ENCODE measurements at regions not wholly inside any gene's neighbourhood (a gene's known extent, or its start where the extent isn't known, plus 50 kb on each side); places are given as distances from the start of the nearest gene placed in this dataset.
A peak's percentile ranks its signal among the peaks of the same experiment; 100 is the strongest.

DNA sequence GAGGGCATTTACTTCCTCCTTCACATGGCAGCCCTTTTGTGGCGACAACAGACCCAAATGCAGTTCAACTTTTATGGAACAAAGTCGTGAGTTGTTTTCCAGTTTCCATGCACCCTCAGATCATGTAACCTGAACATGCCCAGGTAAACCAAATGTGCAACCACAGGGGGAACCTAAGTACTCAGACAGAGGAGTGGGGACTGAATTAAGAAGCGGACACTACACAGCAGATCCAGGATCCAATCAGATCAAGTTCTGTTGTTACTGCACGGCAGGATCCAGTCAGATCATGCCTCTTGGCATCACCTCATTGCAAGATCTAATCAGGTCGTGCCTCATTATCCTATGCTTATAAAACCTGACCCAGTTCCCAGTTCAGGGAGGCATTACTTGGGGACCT, 115.7 kb downstream of the MATN1 start:
- no peak for DNase-seq

DNA sequence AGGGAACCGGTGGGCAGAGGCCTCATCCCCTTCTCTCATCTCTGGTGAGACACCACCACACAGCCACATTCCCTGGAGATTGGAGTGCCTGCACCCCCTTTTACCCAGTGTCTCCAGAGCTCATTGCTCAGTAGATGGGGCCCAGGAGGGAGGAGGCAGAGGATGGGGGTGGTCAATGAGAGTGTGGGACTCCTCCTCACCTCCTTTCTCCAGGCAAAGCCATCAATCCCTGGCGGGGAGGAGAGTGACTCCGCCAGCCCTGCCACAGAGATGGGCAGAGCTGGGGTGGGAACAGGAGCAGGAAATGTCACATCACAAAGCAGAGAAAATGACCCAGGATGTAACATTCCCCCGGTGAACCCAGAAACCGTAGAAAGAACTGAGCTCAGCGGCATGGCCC, 117.2 kb downstream of the MATN1 start:
- no peak for DNase-seq

DNA sequence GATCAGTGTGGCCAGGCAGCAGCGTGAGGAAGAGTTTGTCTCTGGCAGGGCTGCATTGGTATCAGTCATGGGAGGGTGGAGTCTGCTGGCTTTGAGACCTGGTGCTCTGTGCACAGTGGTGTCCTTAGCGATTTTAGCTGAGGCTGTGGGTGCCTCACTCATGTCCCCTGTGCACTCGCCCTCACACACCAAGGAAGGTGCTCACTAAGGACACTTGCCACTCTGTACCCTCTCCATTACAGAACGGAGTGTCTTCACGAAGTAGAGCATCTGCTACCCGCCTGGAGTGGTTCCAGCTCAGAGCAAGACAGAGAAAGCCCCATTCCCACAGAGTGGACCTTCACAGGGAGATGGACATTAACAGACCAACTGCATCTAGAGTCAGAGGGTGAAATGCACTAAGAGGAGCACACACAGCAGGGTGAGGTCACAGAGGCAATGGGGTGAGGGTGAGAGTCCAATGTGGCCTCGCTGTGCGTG, 117.9 kb downstream of the MATN1 start:
- no peak for DNase-seq

DNA sequence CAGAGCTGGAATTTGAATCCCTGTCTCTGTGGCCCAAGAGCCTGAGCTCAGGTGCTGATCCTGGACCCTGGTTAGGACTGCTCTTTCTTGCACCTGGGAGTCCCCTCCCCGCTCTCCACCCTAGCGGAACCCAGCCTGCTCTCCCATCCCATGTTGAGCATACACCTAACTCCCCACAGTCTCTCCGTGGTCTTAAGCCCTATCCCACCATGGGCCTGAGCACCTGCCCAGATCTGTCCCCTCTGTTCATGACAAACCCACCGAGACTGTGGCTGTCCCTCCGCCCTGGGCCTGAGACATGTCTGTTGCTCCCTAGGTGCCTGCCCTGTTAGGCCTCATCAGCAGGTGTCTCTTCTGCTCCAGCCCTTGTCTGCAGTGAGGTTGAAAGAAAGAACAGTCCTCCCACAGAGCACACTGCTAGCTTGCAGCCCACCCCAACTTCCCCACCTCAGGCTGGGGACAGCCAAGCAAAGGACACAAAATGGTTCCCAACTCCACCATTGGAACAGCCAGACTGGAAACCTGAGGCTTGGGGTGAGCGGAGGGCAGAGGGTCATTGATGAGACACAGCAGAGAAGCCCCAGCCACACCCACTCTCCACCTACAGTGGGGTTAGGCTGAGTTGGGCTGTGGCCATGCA, 118.5 kb downstream of the MATN1 start:
- no peak for DNase-seq

DNA sequence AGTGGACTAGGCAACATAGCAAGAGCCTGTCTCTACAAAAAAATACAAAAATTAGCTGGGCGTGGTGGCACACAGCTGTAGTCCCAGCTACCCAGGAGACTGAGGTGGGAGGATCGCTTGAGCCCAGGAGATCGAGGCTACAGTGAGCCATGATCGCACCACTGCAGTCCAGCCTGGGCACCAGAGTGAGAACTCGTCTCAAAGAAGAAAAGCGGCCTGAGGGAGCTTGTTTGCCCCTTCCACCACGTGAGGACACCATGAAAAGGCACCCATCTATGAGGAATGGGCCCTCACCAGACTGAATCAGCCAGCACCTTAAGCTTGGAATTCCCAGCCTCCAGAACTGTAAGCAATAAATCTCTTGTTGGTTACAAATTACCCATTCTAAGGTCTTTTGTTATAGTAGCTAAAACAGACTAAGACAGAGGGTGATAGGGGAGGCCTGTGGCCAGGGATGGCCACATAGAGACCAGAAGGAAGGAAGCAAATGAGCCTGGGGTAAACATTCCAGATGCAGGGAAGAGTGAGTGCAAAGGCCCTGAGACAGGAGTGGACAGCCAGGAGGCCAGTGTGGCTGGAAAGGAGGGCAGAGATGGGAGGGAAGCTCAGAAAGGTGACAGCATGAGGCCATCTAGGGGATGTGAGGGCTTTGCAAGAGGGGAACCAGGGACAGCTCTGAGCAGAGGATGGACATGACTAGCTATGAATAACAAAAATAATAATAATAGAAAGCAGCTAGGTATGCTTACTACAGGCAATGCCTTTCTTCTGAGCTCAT, 120.1 kb downstream of the MATN1 start:
- no peak for DNase-seq

DNA sequence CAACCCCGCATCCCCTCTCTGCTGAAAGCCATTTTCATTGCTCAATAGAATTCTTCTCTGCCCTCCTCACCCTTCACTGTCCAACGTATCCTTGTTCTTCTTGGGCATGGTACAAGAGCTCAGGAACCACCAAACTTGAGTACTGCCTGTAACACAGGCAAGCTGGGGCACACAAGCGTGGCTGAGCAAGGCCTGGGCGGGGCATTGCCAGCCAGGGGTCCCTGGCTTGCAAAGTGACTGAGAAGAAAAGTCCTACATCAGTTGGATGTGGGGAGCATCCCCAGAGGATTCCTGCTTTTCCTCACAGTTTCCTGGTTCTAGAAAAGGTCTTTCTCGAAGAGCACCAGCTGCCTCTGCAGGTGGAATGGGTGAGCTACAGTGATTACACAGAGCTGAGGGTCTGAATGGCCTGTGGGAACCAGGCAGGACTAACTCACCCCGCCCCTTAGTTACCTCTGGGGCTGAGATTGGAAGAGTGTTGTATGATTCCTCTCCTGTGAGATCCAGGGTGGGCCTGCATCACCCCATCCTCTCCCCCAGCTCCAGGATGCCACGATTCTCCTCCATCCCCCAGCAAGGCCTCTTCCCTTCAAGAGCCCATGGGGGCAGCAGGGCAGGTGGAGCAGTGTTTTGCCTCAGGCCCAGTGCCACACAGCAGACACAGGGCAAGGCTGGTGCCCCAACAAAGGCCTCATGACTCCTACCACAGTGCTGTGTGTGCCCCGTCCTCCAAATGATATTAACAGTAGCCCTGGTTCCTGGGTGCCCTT, 121.9 kb downstream of the MATN1 start:
- DNase-seq = no peak

DNA sequence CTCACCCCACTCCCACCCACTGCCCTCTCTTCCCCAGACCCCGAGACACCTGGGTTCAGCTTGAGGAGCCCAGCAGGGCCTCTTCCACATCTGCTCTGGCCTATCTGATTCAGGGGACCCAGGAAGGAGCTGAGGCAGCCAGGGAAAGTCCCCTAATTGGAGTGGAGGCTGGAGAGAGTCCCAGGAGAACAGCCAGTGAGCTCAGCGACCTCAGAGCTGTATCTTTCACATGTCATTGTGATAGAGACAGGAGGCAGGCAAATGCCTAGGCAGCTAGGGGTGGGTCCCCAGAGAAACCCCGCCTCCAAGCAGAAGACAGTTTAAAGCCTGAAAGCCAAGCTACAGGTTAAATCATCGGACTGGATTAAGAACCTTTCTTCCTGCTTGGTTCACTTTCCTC, 122.7 kb downstream of the MATN1 start:
- no peak for DNase-seq

DNA sequence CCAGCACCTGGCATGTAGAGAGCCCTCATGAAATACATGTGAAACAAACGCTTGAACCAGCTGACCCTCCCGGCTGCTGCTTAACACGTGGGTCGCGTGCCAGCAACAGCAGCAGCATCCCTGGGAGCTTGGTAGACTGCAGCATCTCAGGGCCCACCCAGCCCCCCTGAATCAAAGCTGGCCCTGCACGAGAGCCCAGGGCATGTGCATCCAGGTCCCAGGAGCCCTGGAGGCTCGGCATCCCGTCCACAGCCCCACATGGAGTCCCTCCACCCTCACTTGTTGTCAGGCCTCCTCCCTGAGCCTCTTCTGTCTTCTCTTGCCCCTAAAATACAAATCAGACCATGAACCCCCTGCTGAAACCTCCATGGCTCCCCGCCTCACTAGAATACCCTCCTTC, 123.1 kb downstream of the MATN1 start:
- no peak for DNase-seq

DNA sequence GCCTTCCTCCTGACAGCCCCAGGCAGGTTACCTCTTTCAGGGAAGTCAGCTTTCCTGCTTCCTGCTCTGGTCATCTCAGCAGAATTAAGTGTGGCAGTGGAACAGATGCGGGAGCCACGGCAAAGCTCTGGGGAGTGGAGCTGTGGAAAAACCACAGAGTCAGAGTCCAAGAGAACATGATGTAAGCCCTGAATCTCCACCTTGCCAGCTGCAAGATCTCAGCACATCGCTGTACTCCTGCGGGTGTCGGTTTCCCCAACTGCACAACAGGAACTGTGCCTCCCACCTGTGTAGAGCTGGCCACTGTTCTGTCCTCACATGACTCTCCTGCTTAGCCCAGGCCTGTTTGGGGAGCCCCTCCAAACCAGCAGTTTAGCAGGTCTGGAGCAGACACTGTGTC, 123.7 kb downstream of the MATN1 start:
- no peak for DNase-seq

DNA sequence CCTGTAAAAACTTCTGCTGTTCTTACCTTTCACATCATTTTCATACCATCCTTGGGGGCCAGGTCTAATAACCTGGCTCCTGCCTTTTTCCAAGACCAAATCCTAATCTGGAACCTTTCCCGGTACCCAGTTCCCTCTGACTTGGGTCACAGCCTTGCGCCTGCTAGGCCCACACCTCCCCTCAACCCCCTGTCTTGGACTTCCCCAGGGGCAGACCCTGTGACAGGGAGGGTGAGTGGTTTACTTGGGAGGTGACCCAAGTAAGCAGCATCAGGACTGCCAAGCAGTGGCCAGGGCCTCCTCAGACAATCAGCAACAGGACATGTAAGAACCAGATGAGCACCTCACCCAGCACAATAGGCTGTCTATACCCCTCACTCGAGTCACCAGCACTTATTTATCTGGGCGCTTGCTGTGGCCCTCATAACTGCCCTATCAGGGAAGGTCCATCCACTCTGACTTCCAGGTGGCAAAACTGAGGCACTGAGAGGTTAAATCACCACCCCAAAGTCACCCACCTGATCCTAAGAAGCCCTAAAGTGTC, 124.7 kb downstream of the MATN1 start:
- DNase-seq = no peak

DNA sequence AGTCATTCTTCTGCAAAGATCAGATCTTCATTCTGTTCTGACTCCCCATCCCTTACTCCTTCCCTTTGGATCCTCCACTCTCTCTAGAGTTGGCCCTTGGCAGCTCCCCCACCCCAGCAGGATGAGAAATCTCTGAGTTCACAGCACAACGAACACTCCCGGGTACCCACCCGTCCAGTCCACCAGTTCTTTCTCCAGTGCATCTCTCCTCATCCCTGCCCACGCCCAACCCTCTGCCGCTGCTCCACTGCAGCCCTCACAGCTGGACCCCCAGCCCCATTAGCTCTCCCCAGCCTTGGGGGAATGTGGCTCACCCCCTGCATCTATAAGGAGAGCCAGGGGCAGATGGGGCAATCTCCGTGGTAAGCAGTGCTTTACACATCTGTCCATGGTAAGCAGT, 125.7 kb downstream of the MATN1 start:
- DNase-seq = peak in 1 of 2 donors; percentile 8

DNA sequence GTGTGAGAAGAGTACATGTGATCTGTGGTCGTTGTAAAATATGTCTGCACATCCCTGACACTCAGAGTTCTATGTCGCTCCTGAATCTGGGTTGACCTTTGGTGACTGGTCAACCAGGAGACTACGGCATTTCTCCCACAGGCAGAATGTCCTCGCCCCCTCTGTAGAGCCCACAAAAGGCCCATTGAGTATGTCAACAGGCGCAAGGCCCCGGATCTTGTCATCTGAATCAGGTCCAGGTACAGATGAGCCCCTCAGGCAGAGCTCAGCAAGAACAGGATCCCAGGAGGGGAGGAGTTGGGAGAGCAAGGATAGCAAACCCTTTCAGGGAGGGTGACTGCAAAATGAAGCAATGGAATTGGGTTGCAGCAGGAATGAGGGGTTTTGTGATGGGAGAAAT, 126.5 kb downstream of the MATN1 start:
- DNase-seq = peak in 1 of 2 donors; percentile 3

DNA sequence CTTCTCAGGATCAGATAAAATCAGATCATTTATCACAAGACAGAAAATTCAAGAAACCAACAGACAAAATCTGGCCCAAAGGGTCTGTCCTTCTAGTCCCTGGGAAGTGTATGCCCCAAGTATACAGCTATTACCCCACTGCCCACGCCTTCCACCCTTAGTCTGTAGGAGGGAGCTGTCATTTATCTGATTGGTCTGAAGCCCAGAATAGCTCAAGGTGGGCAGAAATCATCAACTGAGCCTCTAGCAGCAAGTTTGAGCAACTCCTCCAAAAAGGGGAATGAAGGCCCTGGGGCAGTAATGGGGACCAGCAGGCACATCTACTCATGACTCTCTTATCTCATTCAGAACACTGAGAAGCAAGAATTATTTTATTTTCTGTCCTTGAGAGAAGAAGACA, 126.9 kb downstream of the MATN1 start:
- peak in 1 of 2 donors; percentile 1 for DNase-seq

DNA sequence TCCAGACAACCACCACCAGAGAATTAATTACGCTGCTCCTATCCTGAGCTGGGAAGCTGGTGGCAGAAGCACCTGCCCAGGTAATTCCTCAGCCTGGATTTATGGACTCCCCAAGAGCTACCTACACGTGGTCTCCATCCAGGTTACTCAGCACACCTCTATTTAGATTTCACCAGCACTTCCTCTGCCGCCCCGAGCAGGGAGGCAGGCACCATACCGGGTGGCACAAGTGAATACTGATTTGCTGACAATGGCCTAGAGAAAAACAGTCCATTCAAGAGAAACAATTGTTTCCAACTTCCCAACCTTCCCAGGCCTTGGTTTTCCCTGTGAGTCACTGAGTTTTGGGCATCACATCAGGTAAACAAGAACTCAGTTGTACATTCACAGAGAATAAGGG, 134.3 kb downstream of the MATN1 start:
- DNase-seq = no peak

DNA sequence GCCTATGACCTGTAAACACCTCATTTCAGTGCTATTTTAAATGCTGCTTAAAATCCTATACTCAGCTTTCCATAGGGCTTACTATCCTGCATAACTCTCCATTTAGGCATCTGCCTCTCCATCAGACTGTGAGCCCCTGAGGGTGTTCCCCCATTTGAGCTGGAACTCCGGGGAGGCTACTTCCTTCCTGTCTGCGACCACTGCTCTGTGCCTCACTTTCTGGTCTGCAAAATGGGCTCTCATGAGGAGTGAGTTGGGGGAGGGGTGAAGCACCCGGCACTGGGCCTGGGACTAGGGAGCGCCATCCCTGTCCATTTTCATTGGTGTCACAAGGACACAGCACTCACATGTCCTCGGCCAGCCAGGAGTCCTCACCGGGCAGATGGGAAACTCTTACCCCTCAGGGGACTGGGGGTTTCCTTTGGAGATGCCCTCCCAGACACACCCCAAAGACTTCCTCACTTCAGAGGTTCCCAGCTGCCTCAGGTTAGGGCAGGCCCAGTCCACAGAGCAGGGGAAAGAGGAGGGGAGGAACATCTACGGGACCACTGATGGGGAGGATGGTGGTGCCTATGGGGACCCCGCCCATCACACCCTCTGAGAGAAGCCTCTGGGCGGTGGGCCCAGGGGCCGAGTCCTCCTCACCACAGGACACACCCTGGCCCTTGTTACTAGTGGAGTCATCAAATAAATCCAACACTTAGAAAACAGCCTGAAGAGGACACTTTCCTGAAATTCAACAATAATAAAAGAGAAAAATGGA, 134.9 kb downstream of the MATN1 start:
- no peak for DNase-seq

DNA sequence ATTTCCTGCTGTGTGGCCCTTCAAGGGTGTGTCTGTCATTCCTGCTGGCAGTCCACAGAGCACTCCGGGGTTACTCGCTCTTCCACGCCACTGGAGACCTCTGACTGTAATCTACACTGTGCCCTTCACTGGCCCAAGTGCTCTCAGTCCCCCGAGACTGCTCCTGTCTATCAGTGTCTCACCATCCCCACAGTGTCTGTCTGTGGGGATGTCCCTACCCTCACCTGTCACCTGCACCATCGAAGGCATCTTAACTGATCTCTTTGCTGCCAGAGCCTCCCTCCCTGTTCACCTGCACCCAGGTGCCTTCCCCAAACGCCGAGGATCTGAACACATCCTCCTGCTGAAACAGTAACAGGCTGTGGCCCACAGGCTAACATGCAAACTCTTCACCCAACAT, 136.7 kb downstream of the MATN1 start:
- DNase-seq = no peak

DNA sequence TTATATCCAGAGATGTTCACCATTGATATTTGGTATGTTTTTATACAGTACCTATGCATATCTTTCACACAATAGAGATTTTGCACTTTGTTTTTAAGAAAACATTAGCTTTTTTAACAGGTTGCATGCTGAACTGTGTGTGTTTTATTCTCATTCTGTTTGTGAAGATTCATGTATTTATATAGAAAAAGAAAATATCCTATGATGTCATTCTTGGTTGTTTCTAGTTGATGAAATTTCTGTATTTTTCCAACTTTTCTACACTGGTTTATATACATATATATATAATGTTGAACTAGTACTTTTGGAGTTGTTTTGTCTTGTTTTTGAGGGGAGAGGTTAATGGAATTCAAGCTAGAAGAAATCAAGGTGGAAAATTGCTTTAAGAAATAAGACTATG, 143.8 kb downstream of the MATN1 start:
- DNase-seq = no peak

DNA sequence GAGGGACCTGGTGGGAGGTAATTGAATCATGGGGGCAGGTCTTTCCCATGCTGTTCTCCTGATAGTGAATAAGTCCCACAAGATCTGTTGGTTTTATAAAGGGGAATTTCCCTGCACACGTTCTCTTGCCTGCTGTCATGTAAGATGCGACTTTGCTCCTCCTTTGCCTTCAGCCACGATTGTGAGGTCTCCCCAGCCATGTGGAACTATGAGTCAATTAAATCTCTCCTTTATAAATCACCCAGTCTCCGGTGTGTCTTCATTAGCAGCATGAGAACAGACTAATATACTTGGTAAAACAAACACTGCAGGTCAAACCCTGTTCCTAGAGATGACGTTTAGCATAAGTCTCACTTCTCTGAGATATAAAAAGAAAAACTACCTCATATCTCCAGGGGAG, 148.3 kb downstream of the MATN1 start:
- no peak for DNase-seq

DNA sequence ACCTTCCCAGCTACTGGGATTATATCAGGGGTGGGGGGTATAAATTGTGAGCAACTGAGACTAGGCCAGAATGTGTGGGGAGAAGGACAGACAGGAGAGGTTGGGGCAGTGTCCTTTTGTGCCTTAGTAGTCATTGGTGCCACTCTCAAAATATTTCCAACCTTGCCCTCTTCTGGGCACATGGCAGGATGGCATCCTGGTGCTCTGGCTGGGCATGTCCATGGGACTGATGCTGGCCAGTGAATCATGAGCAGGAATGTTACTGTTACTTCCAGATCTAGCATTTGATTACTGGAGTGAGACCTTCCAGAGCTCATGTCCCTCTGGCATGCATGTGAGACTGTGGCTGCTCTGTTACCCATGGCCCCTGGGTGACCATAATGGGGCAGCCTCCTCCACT, 151.2 kb downstream of the MATN1 start:
- DNase-seq = no peak

DNA sequence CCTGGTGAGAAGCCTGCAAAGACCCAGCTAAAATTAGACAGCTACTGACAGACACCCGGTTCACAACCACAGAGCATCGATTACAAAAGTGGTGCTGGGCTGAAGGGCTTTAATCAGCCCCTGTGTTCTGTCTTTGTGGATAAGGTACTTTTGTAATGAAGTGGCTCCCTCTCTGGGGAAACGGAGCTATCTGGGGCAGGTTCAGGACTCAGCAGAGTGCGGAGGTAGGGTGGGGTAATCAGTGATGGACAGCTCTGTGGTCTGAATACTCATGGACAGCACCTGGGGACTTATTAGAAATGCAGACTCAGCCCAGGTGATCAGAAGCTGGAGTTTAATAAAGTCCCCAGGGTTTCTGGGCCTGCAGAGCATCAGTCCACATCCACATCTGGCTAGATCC, 152.0 kb downstream of the MATN1 start:
- DNase-seq = no peak

DNA sequence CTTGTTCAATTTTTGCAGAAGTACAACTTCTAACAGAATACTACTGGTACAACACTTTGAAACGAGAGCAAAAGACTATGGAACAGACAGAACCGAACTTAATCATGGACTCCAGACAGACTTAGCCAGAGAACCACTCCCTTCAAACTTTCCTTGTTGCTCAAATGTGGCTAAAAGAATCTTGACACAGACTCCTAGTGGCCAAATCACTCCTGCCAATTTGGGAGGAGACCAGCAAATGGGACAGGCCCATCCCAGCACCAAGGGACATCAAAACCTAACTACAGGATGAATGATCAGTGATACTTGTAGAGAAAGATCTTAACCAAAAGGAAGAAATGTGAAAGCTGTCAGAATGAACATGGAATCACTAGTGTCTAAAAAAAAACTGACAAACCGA, 154.0 kb downstream of the MATN1 start:
- no peak for DNase-seq

DNA sequence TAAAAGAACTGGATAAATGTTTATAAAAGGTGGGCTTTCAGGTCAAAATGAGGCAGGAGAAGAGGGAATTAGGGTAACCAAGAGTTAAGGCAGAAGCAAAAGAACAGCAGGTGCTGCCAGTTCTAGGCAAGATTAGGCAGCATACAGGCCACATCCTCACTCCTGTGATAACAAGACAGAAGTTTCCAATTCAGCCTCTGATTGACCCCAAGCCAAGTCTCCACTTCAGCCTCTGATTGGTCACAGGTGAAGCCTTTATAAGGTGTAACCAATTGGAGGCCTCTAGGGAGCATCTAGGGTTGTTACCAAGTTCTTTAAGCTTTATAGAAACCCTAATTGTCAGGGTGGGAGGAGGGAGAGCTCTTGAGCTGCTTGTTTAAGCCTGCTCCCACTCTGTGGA, 160.8 kb downstream of the MATN1 start:
- DNase-seq = no peak

DNA sequence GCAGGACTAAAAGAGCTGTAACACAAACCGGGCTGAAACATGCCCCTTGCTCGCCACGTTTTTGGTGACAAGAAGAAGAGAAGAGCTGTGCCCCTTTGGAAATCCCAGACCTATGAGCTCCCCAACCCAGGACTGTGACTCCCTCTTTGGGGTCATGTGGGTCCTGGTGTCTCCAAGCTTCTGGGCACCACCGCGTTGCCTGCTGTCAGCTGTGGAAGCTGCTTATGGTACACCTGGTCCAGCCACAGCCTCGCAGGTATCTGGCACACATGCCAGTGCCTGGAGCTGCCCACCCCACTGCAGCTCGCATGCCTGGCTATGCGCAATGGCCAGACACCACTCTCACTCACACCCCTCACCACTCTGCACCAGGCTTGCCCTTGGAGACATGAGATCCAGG, 171.8 kb downstream of the MATN1 start:
- no peak for DNase-seq
